Memory B cell (primary cell): ENCODE measurements at regions not wholly inside any gene's neighbourhood (a gene's known extent, or its start where the extent isn't known, plus 50 kb on each side); places are given as distances from the start of the nearest gene placed in this dataset.

Experiments
- ATAC-seq: fragments of 150-1000 bp; cut with Tn5 transposase; 2 replicates; pipeline ENCODE4 v1.10.0; 2021; ENCODE audit warnings: low read depth, mild to moderate bottlenecking, moderate library complexity
- DNase-seq, 2 donors: peaks; one replicate each; pipeline ENCODE4 v3.0.0; 2022; ENCODE audit warnings: low spot score in 2 of 2
- H3K27ac Mint-ChIP-seq: one replicate; pipeline ENCODE4 v1.8.0; 2022; ENCODE audit warnings: mild to moderate bottlenecking, moderate library complexity, mixed read lengths
- H3K27me3 Mint-ChIP-seq: one replicate; pipeline ENCODE4 v1.8.0; 2022; ENCODE audit warnings: mixed read lengths
- H3K36me3 Mint-ChIP-seq: one replicate; pipeline ENCODE4 v1.8.0; 2022; ENCODE audit warnings: mild to moderate bottlenecking, mixed read lengths
- H3K4me1 Mint-ChIP-seq: one replicate; pipeline ENCODE4 v1.8.0; 2022; ENCODE audit warnings: mixed read lengths
- H3K4me3 Mint-ChIP-seq: one replicate; pipeline ENCODE4 v1.8.0; 2022; ENCODE audit warnings: mild to moderate bottlenecking, moderate library complexity, mixed read lengths
- H3K9me3 Mint-ChIP-seq: one replicate; pipeline ENCODE4 v1.8.0; 2022; ENCODE audit warnings: mixed read lengths

- DNase-seq (no peak), ATAC-seq (no peak)
- H3K27ac Mint-ChIP-seq: no peak overlapping the region
- H3K4me3 Mint-ChIP-seq: no peak overlapping the region
- H3K9me3 Mint-ChIP-seq: no peaks in the 10 kb centered on the region
- H3K36me3 Mint-ChIP-seq: no peaks in the 10 kb centered on the region
- H3K4me1 Mint-ChIP-seq: no peaks in the 10 kb centered on the region
- peaks cover 17% of the 10 kb centered on the region for H3K27me3 Mint-ChIP-seq
Observed at GRCh38 chr9:38141746-38142591, 72.9 kb upstream of the SHB start.

GRCh38 chr9:38138276-38138675 is 69.2 kb upstream of the SHB start:
- ATAC-seq (no peak), DNase-seq (no peak)
- Mint-ChIP-seq H3K9me3 (no peaks in the 10 kb centered on the region), H3K4me3 (no peak overlapping the region), H3K27ac (no peak overlapping the region), H3K4me1 (no peaks in the 10 kb centered on the region), H3K27me3 (peaks cover 17% of the 10 kb centered on the region), H3K36me3 (no peaks in the 10 kb centered on the region)

DNA sequence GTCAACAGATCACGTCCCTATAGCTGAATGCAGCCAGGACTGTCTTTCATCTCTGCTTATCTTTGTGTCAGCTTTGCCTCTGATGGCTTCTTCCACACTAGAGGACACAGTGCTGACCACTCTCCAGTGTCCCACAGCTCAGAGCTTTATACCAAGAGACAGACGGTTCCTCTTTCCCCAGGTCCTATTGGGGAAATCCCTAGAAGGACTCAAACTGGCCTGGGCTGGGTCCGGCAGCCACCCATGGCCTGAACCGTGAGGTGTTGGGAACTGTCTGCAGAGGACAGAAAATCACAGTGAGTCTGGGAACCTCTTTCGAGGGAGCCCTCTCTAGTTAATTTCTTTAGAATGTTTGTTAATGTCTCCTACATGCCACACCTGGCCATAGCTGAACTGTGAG is 68.3 kb upstream of the SHB start:
- Mint-ChIP-seq H3K36me3 (no peaks in the 10 kb centered on the region), H3K4me1 (no peaks in the 10 kb centered on the region), H3K9me3 (no peaks in the 10 kb centered on the region), H3K4me3 (no peak overlapping the region), H3K27ac (no peak overlapping the region), H3K27me3 (peaks cover 18% of the 10 kb centered on the region)
- ATAC-seq (no peak), DNase-seq (no peak)

DNA sequence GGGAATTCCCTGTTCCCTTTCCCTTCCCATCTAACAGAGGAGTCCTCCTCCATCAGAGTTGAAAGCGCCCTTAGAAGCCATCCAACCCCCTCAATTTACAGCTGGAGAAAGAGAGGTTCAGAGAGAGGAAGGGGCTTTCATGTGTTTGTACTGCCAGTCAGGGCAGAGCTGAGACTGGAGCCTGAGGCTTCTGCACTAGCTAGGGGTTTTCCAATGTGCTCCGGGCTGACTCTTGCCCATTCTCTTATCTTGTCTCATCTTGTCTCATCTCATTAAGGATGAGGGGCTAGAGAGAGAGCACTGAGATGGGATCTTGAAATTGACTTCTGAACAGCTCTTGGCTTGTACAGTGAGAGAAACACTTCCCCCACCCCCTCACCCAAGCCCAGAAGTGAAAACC is 67.4 kb upstream of the SHB start:
- Mint-ChIP-seq H3K9me3 (no peaks in the 10 kb centered on the region), H3K36me3 (no peaks in the 10 kb centered on the region), H3K4me3 (no peak overlapping the region), H3K4me1 (no peaks in the 10 kb centered on the region), H3K27ac (no peak overlapping the region), H3K27me3 (peaks cover 15% of the 10 kb centered on the region)
- ATAC-seq (no peak), DNase-seq (no peak)

GRCh38 chr9:38134611-38135237 is 65.7 kb upstream of the SHB start:
- no peaks in the 10 kb centered on the region for H3K9me3 Mint-ChIP-seq
- no peak overlapping the region for H3K27ac Mint-ChIP-seq
- H3K36me3 Mint-ChIP-seq: no peaks in the 10 kb centered on the region
- H3K4me3 Mint-ChIP-seq: no peak overlapping the region
- peaks cover 9% of the 10 kb centered on the region for H3K27me3 Mint-ChIP-seq
- no peaks in the 10 kb centered on the region for H3K4me1 Mint-ChIP-seq
- no peak for ATAC-seq
- no peak for DNase-seq

DNA sequence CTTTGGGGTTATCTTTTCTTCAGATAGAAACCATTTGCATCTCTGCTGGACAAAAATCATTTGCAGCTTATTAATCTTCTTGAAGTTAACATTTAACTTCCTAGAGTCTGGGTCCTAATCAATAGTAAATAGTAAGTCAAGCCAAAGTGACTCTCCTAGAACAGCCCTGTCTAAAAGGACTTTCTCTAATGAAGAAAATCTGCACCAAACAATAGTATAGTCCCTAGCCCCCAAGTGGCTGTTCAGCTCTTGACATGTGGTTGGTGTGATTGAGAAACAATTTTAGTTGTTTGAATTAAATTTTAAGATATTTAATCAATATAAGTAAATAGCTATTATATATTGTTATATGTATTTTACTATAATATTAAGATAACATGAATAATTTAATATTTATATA is 64.6 kb upstream of the SHB start:
- no peaks in the 10 kb centered on the region for H3K36me3 Mint-ChIP-seq
- H3K4me1 Mint-ChIP-seq: no peaks in the 10 kb centered on the region
- no peak overlapping the region for H3K4me3 Mint-ChIP-seq
- H3K27ac Mint-ChIP-seq: no peak overlapping the region
- H3K27me3 Mint-ChIP-seq: peaks cover 6% of the 10 kb centered on the region
- no peak for ATAC-seq
- H3K9me3 Mint-ChIP-seq: no peaks in the 10 kb centered on the region
- no peak for DNase-seq

DNA sequence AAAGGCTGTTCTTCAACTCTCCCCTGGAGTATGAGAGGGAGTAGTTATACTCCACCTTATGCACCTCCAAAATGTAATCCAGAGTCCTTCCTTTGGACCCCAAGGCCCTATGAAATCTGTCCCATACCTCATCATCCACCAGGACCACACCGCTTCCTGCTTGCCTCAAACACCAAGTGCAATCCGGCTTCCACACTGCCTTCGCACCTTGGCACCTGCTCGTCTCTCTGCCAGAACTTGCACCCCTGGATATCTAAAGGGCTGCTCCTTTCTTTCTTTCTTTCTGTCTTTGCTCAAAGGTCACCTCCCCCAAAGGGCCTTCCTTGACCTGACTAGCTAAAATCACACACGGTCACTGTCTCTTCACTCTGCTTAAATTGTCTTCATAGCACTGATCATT is 63.9 kb upstream of the SHB start:
- DNase-seq (no peak), ATAC-seq (no peak)
- Mint-ChIP-seq H3K9me3 (no peaks in the 10 kb centered on the region), H3K36me3 (no peaks in the 10 kb centered on the region), H3K27ac (no peak overlapping the region), H3K4me3 (no peak overlapping the region), H3K27me3 (peaks cover 6% of the 10 kb centered on the region), H3K4me1 (no peaks in the 10 kb centered on the region)

GRCh38 chr9:38131729-38132128 is 62.7 kb upstream of the SHB start:
- Mint-ChIP-seq H3K27ac (no peak overlapping the region), H3K9me3 (no peaks in the 10 kb centered on the region), H3K4me3 (no peak overlapping the region), H3K4me1 (no peaks in the 10 kb centered on the region), H3K27me3 (peaks cover 7% of the 10 kb centered on the region), H3K36me3 (no peaks in the 10 kb centered on the region)
- no peak for ATAC-seq
- DNase-seq: no peak

- Mint-ChIP-seq H3K4me1 (no peaks in the 10 kb centered on the region), H3K4me3 (no peak overlapping the region), H3K36me3 (no peaks in the 10 kb centered on the region), H3K27ac (no peak overlapping the region), H3K9me3 (no peaks in the 10 kb centered on the region), H3K27me3 (peaks cover 14% of the 10 kb centered on the region)
- DNase-seq: no peak
- no peak for ATAC-seq
Observed at GRCh38 chr9:38130724-38131123, 61.7 kb upstream of the SHB start.

GRCh38 chr9:38129366-38129765 is 60.3 kb upstream of the SHB start:
- Mint-ChIP-seq H3K9me3 (peaks cover 2% of the 10 kb centered on the region), H3K27me3 (peaks cover 16% of the 10 kb centered on the region), H3K4me3 (no peak overlapping the region), H3K36me3 (no peaks in the 10 kb centered on the region), H3K27ac (no peak overlapping the region), H3K4me1 (no peaks in the 10 kb centered on the region)
- ATAC-seq (no peak), DNase-seq (no peak)

- DNase-seq: no peak
- H3K36me3 Mint-ChIP-seq: no peaks in the 10 kb centered on the region
- peaks cover 16% of the 10 kb centered on the region for H3K27me3 Mint-ChIP-seq
- peaks cover 2% of the 10 kb centered on the region for H3K9me3 Mint-ChIP-seq
- H3K4me3 Mint-ChIP-seq: no peak overlapping the region
- H3K4me1 Mint-ChIP-seq: no peaks in the 10 kb centered on the region
- no peak overlapping the region for H3K27ac Mint-ChIP-seq
- ATAC-seq: no peak
Observed at GRCh38 chr9:38128752-38129270, 59.8 kb upstream of the SHB start.

DNA sequence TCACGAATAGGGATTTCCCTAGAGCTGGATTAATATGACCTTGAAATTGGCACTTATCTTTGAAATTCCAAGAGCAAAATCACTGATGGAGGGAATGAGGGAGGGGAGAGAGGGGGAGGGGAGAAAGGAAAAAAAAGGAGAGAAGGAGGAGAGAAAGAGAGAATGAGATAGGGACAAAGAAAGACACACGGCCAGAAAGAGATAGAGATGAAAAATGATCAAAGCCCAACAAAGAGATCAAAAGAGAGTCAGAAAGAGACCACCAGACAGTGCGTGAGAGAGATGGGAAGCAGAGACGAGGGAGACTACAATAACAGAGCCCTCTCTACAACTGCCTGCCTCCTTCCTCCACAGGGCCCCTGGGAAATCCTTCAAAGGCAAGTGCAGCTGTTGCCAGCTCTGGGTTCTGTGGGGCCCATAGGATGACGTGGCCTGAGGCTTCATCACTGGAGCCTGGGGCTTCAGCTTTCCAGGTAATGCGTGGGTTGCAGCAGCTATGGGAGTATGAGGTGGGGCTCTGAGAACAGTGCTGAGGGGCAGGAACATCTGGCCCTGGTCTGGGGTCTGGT is 58.3 kb upstream of the SHB start:
- no peaks in the 10 kb centered on the region for H3K4me1 Mint-ChIP-seq
- ATAC-seq: no peak
- DNase-seq: no peak
- peaks cover 2% of the 10 kb centered on the region for H3K9me3 Mint-ChIP-seq
- H3K27ac Mint-ChIP-seq: no peak overlapping the region
- H3K27me3 Mint-ChIP-seq: peaks cover 12% of the 10 kb centered on the region
- no peak overlapping the region for H3K4me3 Mint-ChIP-seq
- H3K36me3 Mint-ChIP-seq: no peaks in the 10 kb centered on the region

DNA sequence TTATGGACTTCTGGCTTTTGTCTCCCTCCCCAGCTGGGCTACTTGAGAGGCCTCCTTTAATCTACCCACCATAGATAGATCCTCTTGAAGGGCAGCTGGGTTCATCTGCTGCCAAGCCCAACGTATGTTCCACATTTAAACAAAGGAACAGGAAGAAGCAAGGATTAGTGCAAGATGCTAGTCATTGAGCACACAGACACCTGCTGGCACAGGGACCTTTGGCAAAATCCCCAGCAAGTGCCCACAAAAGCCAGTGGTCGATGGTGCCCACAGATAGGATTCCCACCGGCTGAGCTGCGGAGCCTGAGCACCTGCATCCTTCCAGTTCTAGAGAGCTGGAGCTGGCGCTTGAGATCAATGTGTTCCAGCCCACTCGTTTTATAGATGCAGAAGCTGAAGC is 57.7 kb upstream of the SHB start:
- H3K27ac Mint-ChIP-seq: no peak overlapping the region
- H3K27me3 Mint-ChIP-seq: peaks cover 12% of the 10 kb centered on the region
- H3K4me3 Mint-ChIP-seq: no peak overlapping the region
- peaks cover 2% of the 10 kb centered on the region for H3K9me3 Mint-ChIP-seq
- no peaks in the 10 kb centered on the region for H3K36me3 Mint-ChIP-seq
- H3K4me1 Mint-ChIP-seq: no peaks in the 10 kb centered on the region
- DNase-seq (no peak), ATAC-seq (no peak)

- no peaks in the 10 kb centered on the region for H3K4me1 Mint-ChIP-seq
- no peak overlapping the region for H3K4me3 Mint-ChIP-seq
- peaks cover 2% of the 10 kb centered on the region for H3K9me3 Mint-ChIP-seq
- H3K36me3 Mint-ChIP-seq: no peaks in the 10 kb centered on the region
- peaks cover 13% of the 10 kb centered on the region for H3K27me3 Mint-ChIP-seq
- DNase-seq (no peak), ATAC-seq (no peak)
- H3K27ac Mint-ChIP-seq: no peak overlapping the region
Observed at GRCh38 chr9:38125889-38126288, 56.9 kb upstream of the SHB start.
